ENCODE measurements at regions not wholly inside any gene's neighbourhood (a gene's known extent, or its start where the extent isn't known, plus 50 kb on each side); places are given as distances from the start of the nearest gene placed in this dataset.

DNA sequence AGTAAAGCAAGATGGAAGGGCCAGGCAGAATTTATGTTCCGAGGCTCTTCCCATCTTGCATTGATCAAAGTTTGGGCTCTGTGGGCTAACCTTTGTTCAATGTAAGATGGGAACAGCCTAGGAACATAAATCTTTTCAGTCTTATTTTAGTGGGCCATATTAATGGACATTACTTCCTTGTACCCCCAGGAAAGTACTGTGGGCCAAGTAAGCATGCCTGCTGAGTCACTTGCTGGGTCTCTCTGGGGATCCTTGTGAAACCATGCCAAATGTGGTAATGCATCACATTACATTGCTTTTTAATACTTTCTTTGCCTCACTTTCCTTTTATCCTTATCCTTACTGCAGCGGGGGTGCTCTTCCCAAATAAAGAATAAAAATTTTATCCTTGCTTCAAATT, 349.5 kb upstream of the POU1F1 start:
- H3K9ac ChIP-seq (ENCODE audit: insufficient read depth, low read length): no peak overlapping the region
- H3K4me3 ChIP-seq (replicated peaks in 1 of 4; ENCODE audit: control extremely low read depth in 1 of 4, insufficient read depth in 1 of 4, low read depth in 3 of 4, low read length in 4 of 4): no peak overlapping the region
- no peaks in the 10 kb centered on the region for H3K36me3 ChIP-seq (ENCODE audit: control insufficient read depth, insufficient read depth, low read length)
- no peak for TF ChIP-seq EZH2 (IDR thresholded peaks at IDR 0.05; ENCODE audit: low read length, missing control alignments)
- TF ChIP-seq CTCF (conservative IDR thresholded peaks at IDR 0.05 in 1 of 2, IDR thresholded peaks at IDR 0.05 in 1 of 2; ENCODE audit: low read depth in 1 of 2, low read length in 2 of 2): no peak
- no peaks in the 10 kb centered on the region for H3K4me1 ChIP-seq (ENCODE audit: control insufficient read depth, extremely low read depth, insufficient read depth, low read length)
- H3K27ac ChIP-seq (ENCODE audit: insufficient read depth, low read length): no peak overlapping the region
- H3K27me3 ChIP-seq (ENCODE audit: control insufficient read depth, insufficient read depth, low read length): no peaks in the 10 kb centered on the region
- no peaks in the 10 kb centered on the region for H3K79me2 ChIP-seq (ENCODE audit: control insufficient read depth, insufficient read depth, low read length)
- H3K9me3 ChIP-seq (ENCODE audit: control insufficient read depth, insufficient read depth, low read depth, low read length): no peaks in the 10 kb centered on the region
- H2AFZ ChIP-seq (ENCODE audit: low read length): no peak overlapping the region
- no peak overlapping the region for H3K4me2 ChIP-seq (ENCODE audit: extremely low read depth, insufficient read depth, low read length)
- DNase-seq (ENCODE audit: low read depth in 2 of 2): no peak
- H4K20me1 ChIP-seq (ENCODE audit: control insufficient read depth, extremely low read depth, insufficient read depth, low read length): no peaks in the 10 kb centered on the region

DNA sequence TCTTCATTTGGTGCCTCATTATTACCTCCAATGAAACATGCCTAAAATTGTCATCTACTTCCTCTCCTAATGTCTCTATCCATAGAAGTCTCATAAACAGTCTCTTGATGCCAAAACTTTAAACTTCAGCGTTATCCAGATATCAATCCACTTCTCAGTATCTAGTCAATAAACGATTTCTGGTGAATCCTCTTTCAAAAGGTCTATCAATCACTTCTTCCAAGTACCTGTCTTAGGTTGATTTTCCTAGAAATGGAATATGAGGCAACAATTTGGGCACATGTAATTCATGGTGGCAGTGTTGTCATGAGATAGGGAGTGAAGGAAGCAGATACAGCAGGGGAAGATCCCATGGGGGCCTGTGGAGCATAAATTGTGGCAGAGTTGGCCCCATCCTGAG, 348.5 kb upstream of the POU1F1 start:
- Histone ChIP-seq H3K9ac (ENCODE audit: insufficient read depth, low read length) (no peak overlapping the region), H3K4me1 (ENCODE audit: control insufficient read depth, extremely low read depth, insufficient read depth, low read length) (no peaks in the 10 kb centered on the region), H4K20me1 (ENCODE audit: control insufficient read depth, extremely low read depth, insufficient read depth, low read length) (no peaks in the 10 kb centered on the region), H3K79me2 (ENCODE audit: control insufficient read depth, insufficient read depth, low read length) (no peaks in the 10 kb centered on the region), H3K4me3 (replicated peaks in 1 of 4; ENCODE audit: control extremely low read depth in 1 of 4, insufficient read depth in 1 of 4, low read depth in 3 of 4, low read length in 4 of 4) (no peak overlapping the region), H3K27ac (ENCODE audit: insufficient read depth, low read length) (no peak overlapping the region), H3K4me2 (ENCODE audit: extremely low read depth, insufficient read depth, low read length) (no peak overlapping the region), H2AFZ (ENCODE audit: low read length) (no peak overlapping the region), H3K27me3 (ENCODE audit: control insufficient read depth, insufficient read depth, low read length) (no peaks in the 10 kb centered on the region), H3K9me3 (ENCODE audit: control insufficient read depth, insufficient read depth, low read depth, low read length) (no peaks in the 10 kb centered on the region), H3K36me3 (ENCODE audit: control insufficient read depth, insufficient read depth, low read length) (no peaks in the 10 kb centered on the region)
- DNase-seq (ENCODE audit: low read depth in 2 of 2): no peak
- TF ChIP-seq CTCF (conservative IDR thresholded peaks at IDR 0.05 in 1 of 2, IDR thresholded peaks at IDR 0.05 in 1 of 2; ENCODE audit: low read depth in 1 of 2, low read length in 2 of 2): no peak
- no peak for TF ChIP-seq EZH2 (IDR thresholded peaks at IDR 0.05; ENCODE audit: low read length, missing control alignments)

DNA sequence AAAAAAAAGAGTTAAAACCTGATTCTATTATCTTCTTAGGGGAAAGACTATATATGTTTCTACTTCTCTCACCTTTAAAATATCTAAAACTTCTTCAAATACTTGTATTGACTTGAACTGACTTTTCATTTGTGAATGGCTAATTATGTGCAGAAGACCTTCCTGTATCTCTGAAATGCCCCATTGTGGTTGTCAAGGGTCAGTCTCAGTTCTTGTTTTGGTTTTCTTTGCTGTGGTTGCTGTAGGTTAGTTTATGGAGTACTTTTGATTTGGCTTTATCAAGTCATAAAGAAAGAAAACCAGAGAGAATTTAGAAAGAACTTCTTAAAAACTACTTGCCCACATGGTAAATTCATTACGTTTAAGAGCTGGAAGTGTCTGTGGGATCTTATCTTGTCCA, 345.3 kb upstream of the POU1F1 start:
- H3K9me3 ChIP-seq (ENCODE audit: control insufficient read depth, insufficient read depth, low read depth, low read length): no peaks in the 10 kb centered on the region
- H3K4me3 ChIP-seq (replicated peaks in 1 of 4; ENCODE audit: control extremely low read depth in 1 of 4, insufficient read depth in 1 of 4, low read depth in 3 of 4, low read length in 4 of 4): no peak overlapping the region
- H4K20me1 ChIP-seq (ENCODE audit: control insufficient read depth, extremely low read depth, insufficient read depth, low read length): no peaks in the 10 kb centered on the region
- TF ChIP-seq EZH2 (IDR thresholded peaks at IDR 0.05; ENCODE audit: low read length, missing control alignments) (no peak), CTCF (conservative IDR thresholded peaks at IDR 0.05 in 1 of 2, IDR thresholded peaks at IDR 0.05 in 1 of 2; ENCODE audit: low read depth in 1 of 2, low read length in 2 of 2) (no peak)
- H3K9ac ChIP-seq (ENCODE audit: insufficient read depth, low read length): no peak overlapping the region
- DNase-seq (ENCODE audit: low read depth in 2 of 2): no peak
- H3K4me1 ChIP-seq (ENCODE audit: control insufficient read depth, extremely low read depth, insufficient read depth, low read length): no peaks in the 10 kb centered on the region
- H2AFZ ChIP-seq (ENCODE audit: low read length): no peak overlapping the region
- no peak overlapping the region for H3K27ac ChIP-seq (ENCODE audit: insufficient read depth, low read length)
- H3K4me2 ChIP-seq (ENCODE audit: extremely low read depth, insufficient read depth, low read length): no peak overlapping the region
- no peaks in the 10 kb centered on the region for H3K27me3 ChIP-seq (ENCODE audit: control insufficient read depth, insufficient read depth, low read length)
- no peaks in the 10 kb centered on the region for H3K79me2 ChIP-seq (ENCODE audit: control insufficient read depth, insufficient read depth, low read length)
- no peaks in the 10 kb centered on the region for H3K36me3 ChIP-seq (ENCODE audit: control insufficient read depth, insufficient read depth, low read length)

Data from fibroblast of lung (primary cell).